H9 (cell line): ENCODE measurements at regions not wholly inside any gene's neighbourhood (a gene's known extent, or its start where the extent isn't known, plus 50 kb on each side); places are given as distances from the start of the nearest gene placed in this dataset.

Source experiments
- DNase-seq: peaks from one replicate; pipeline ENCODE4 v3.0.0-alpha.2; 2017
- H2AFZ ChIP-seq: one replicate; pipeline ENCODE4 v1.6.1; 2013; ENCODE audit warnings: mild to moderate bottlenecking, low read length, control low read depth, moderate library complexity
- H2AK5ac ChIP-seq: 2 replicates; pipeline ENCODE4 v1.6.1; 2013; ENCODE audit warnings: low read length, control low read depth, mixed read lengths; ENCODE audit not compliant: insufficient read length
- H2BK120ac ChIP-seq: one replicate; pipeline ENCODE4 v1.6.1; 2013; ENCODE audit warnings: low read depth, mild to moderate bottlenecking, low read length, control low read depth, inconsistent platforms; ENCODE audit not compliant: poor library complexity, severe bottlenecking
- H2BK12ac ChIP-seq: 2 replicates; pipeline ENCODE4 v1.6.1; 2013; ENCODE audit warnings: low read length, control low read depth, mixed read lengths, low read depth; ENCODE audit not compliant: insufficient read length
- H2BK15ac ChIP-seq: 2 replicates; pipeline ENCODE4 v1.6.1; 2013; ENCODE audit warnings: low read depth, low read length, control low read depth
- H2BK20ac ChIP-seq: one replicate; pipeline ENCODE4 v1.6.1; 2013; ENCODE audit warnings: low read depth, mild to moderate bottlenecking, low read length, control low read depth, inconsistent platforms; ENCODE audit not compliant: poor library complexity, severe bottlenecking
- H2BK5ac ChIP-seq: 2 replicates; pipeline ENCODE4 v1.6.1; 2013; ENCODE audit warnings: low read length, control low read depth, mixed read lengths; ENCODE audit not compliant: insufficient read length
- H3K14ac ChIP-seq: 2 replicates; pipeline ENCODE4 v1.6.1; 2013; ENCODE audit warnings: low read length, control low read depth; ENCODE audit not compliant: insufficient read depth
- H3K18ac ChIP-seq: 2 replicates; pipeline ENCODE4 v1.6.1; 2013; ENCODE audit warnings: low read depth, mild to moderate bottlenecking, mixed read lengths, low read length, control low read depth; ENCODE audit not compliant: insufficient read length
- H3K23ac ChIP-seq: 2 replicates; pipeline ENCODE4 v1.6.1; 2013; ENCODE audit warnings: low read length, control low read depth, mixed read lengths, low read depth; ENCODE audit not compliant: insufficient read length
- H3K23me2 ChIP-seq: 2 replicates; pipeline ENCODE4 v1.6.1; 2013; ENCODE audit warnings: low read depth, mild to moderate bottlenecking, mixed read lengths, low read length, control low read depth; ENCODE audit not compliant: insufficient read length, poor library complexity, severe bottlenecking
- H3K27ac ChIP-seq: 2 replicates; pipeline ENCODE4 v1.5.1; 2013; ENCODE audit warnings: low read length, control low read depth, mixed read lengths, low read depth; ENCODE audit not compliant: insufficient read length
- H3K27me3 ChIP-seq: 2 replicates; pipeline ENCODE4 v1.6.1; 2013; ENCODE audit warnings: low read length, control low read depth, inconsistent platforms; ENCODE audit not compliant: insufficient read depth
- H3K4ac ChIP-seq: 2 replicates; pipeline ENCODE4 v1.6.1; 2013; ENCODE audit warnings: low read depth, mild to moderate bottlenecking, control low read depth, inconsistent platforms, low read length, moderate library complexity
- H3K4me1 ChIP-seq: 2 replicates; pipeline ENCODE4 v1.6.1; 2013; ENCODE audit warnings: low read length, control low read depth, inconsistent platforms; ENCODE audit not compliant: insufficient read depth
- H3K4me2 ChIP-seq: 2 replicates; pipeline ENCODE4 v1.6.1; 2013; ENCODE audit warnings: low read length, control low read depth, mixed read lengths; ENCODE audit not compliant: insufficient read length, insufficient read depth
- H3K56ac ChIP-seq: 2 replicates; pipeline ENCODE4 v1.6.1; 2013; ENCODE audit warnings: low read depth, mild to moderate bottlenecking, mixed read lengths, low read length, control low read depth; ENCODE audit not compliant: insufficient read length
- H3K79me1 ChIP-seq: 2 replicates; pipeline ENCODE4 v1.6.1; 2013; ENCODE audit warnings: low read depth, mild to moderate bottlenecking, moderate library complexity, low read length, control low read depth, inconsistent platforms; ENCODE audit not compliant: insufficient read depth, poor library complexity, severe bottlenecking
- H3K79me2 ChIP-seq: 2 replicates; pipeline ENCODE4 v1.6.1; 2013; ENCODE audit warnings: low read length, control low read depth, inconsistent platforms; ENCODE audit not compliant: insufficient read depth
- H3K9ac ChIP-seq: 2 replicates; pipeline ENCODE4 v1.6.1; 2013; ENCODE audit warnings: low read length, control low read depth, mixed read lengths; ENCODE audit not compliant: insufficient read length; ENCODE audit errors: extremely low read depth
- H3K9me3 ChIP-seq: one replicate; pipeline ENCODE4 v1.6.1; 2013; ENCODE audit warnings: low read depth, low read length, inconsistent platforms; ENCODE audit not compliant: control insufficient read depth
- H3T11ph ChIP-seq: one replicate; pipeline ENCODE4 v1.6.1; 2013; ENCODE audit warnings: mild to moderate bottlenecking, low read length, control low read depth, inconsistent platforms
- H4K20me1 ChIP-seq: one replicate; pipeline ENCODE4 v1.6.1; 2013; ENCODE audit not compliant: control insufficient read depth, insufficient read length, insufficient read depth
- H4K5ac ChIP-seq: 2 replicates; pipeline ENCODE4 v1.6.1; 2013; ENCODE audit warnings: low read depth, mild to moderate bottlenecking, mixed read lengths, low read length, control low read depth; ENCODE audit not compliant: insufficient read length
- H4K8ac ChIP-seq: replicated peaks from 2 replicates; pipeline ENCODE4 v1.6.1; 2013; ENCODE audit warnings: low read length, control low read depth, mixed read lengths, low read depth; ENCODE audit not compliant: insufficient read length
- H4K91ac ChIP-seq: 2 replicates; pipeline ENCODE4 v1.6.1; 2013; ENCODE audit warnings: low read depth, mild to moderate bottlenecking, moderate library complexity, mixed read lengths, low read length, control low read depth; ENCODE audit not compliant: insufficient read length
- H3K27ac Mint-ChIP-seq, 3 experiments: 2 replicates in 2 of 3; 3 replicates in 1 of 3; pipeline ENCODE4 v1.8.0; 2020 to 2021; ENCODE audit warnings: mixed read lengths in 3 of 3, mild to moderate bottlenecking in 1 of 3, moderate library complexity in 1 of 3
- H3K27me3 Mint-ChIP-seq: 2 replicates; pipeline ENCODE4 v1.8.0; 2021; ENCODE audit warnings: low read depth, mild to moderate bottlenecking, moderate library complexity, mixed read lengths
- H3K36me3 Mint-ChIP-seq, 3 experiments: 2 replicates in 2 of 3; 3 replicates in 1 of 3; pipeline ENCODE4 v1.8.0; 2020 to 2021; ENCODE audit warnings: low read depth in 3 of 3, mixed read lengths in 3 of 3; ENCODE audit not compliant: insufficient read depth in 1 of 3
- H3K4me1 Mint-ChIP-seq, 2 experiments: 2 replicates each; pipeline ENCODE4 v1.8.0; 2020; ENCODE audit warnings: mixed read lengths in 2 of 2
- H3K4me3 Mint-ChIP-seq, 2 experiments: 2 replicates in 1 of 2; 3 replicates in 1 of 2; pipeline ENCODE4 v1.8.0; 2020 to 2021; ENCODE audit warnings: mild to moderate bottlenecking in 2 of 2, mixed read lengths in 2 of 2, moderate library complexity in 1 of 2
- H3K9me3 Mint-ChIP-seq, 2 experiments: 2 replicates in 1 of 2; 3 replicates in 1 of 2; pipeline ENCODE4 v1.8.0; 2020; ENCODE audit warnings: mild to moderate bottlenecking in 2 of 2, mixed read lengths in 2 of 2, moderate library complexity in 1 of 2
- WGBS: extraction: QIAGEN DNeasy Blood & Tissue Kit; methylation state at CpG from one replicate; pipeline ENCODE4 v1.1.7; 2013; ENCODE audit warnings: missing lambda C conversion rate, low lambda C conversion rate, mixed read lengths; ENCODE audit not compliant: insufficient read length; ENCODE audit errors: extremely low coverage; 5-methylcytosine and 5-hydroxymethylcytosine counted together
- TF ChIP-seq, protein P1 (sequence below): fragments of 200-600 bp; sonication (generic); conservative IDR thresholded peaks from 3 replicates; pipeline ENCODE4 v1.8.0; 2021; ENCODE audit warnings: antibody characterized with exemption, mild to moderate bottlenecking

DNA sequence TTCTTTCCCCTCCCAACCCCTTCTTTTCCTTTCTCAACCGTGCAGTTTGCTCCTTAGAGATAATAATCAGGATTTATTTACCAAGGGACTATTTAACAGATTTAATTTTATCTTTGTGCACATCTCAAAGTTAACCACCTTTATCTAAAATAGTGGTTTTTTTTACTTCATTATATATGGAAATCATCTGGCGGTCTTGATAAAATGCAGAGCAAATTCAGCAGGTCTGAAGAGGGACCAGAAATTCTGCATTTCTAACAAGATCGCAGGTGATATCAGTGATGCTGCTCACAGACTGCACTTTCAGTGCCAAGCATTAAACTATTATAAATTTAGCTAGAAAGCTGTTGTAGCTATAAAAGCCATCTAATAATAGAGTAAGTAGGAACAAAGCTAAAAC lies 83.4 kb upstream of the NEGR1 start:
- Histone ChIP-seq H2AFZ (no peak overlapping the region), H3K9me3 (no peaks in the 10 kb centered on the region), H3K79me2 (no peaks in the 10 kb centered on the region), H3K14ac (no peak overlapping the region), H3K18ac (no peak overlapping the region), H3K27ac (no peak overlapping the region), H2BK20ac (no peak overlapping the region), H2BK15ac (no peak overlapping the region), H4K20me1 (no peaks in the 10 kb centered on the region), H4K5ac (no peak overlapping the region), H3K4me1 (no peaks in the 10 kb centered on the region), H3K4ac (no peak overlapping the region), H3K4me2 (no peak overlapping the region), H3K23me2 (no peaks in the 10 kb centered on the region), H3K56ac (no peak overlapping the region), H2BK120ac (no peak overlapping the region), H3K23ac (no peak overlapping the region), H3K27me3 (no peaks in the 10 kb centered on the region), H3K79me1 (no peaks in the 10 kb centered on the region), H3T11ph (no peak overlapping the region), H3K9ac (no peak overlapping the region), H4K91ac (no peak overlapping the region), H2BK5ac (no peak overlapping the region), H4K8ac (no peak overlapping the region), H2AK5ac (no peak overlapping the region), H2BK12ac (no peak overlapping the region)
- H3K4me1 Mint-ChIP-seq, result no peaks in the 10 kb centered on the region; a peak in 1 of 4 replicates
- no peak overlapping the region for H3K4me3 Mint-ChIP-seq
- no peaks in the 10 kb centered on the region for H3K27me3 Mint-ChIP-seq
- H3K9me3 Mint-ChIP-seq, result no peaks in the 10 kb centered on the region
- DNase-seq, result no peak
- H3K36me3 Mint-ChIP-seq, result no peaks in the 10 kb centered on the region
- no CpG with 5 or more reads among the region's 3 CpGs for WGBS
- H3K27ac Mint-ChIP-seq, result no peak overlapping the region
- TF ChIP-seq, protein P1, sequence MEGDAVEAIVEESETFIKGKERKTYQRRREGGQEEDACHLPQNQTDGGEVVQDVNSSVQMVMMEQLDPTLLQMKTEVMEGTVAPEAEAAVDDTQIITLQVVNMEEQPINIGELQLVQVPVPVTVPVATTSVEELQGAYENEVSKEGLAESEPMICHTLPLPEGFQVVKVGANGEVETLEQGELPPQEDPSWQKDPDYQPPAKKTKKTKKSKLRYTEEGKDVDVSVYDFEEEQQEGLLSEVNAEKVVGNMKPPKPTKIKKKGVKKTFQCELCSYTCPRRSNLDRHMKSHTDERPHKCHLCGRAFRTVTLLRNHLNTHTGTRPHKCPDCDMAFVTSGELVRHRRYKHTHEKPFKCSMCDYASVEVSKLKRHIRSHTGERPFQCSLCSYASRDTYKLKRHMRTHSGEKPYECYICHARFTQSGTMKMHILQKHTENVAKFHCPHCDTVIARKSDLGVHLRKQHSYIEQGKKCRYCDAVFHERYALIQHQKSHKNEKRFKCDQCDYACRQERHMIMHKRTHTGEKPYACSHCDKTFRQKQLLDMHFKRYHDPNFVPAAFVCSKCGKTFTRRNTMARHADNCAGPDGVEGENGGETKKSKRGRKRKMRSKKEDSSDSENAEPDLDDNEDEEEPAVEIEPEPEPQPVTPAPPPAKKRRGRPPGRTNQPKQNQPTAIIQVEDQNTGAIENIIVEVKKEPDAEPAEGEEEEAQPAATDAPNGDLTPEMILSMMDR, result no peak
